Uterus (tissue), 3 donors: ENCODE measurements at regions not wholly inside any gene's neighbourhood (a gene's known extent, or its start where the extent isn't known, plus 50 kb on each side); places are given as distances from the start of the nearest gene placed in this dataset.

ENCODE experiments used
- DNase-seq, 2 donors: peaks; one replicate each; pipeline ENCODE4 v3.0.0-alpha.2; 2019 to 2020
- H3K27ac ChIP-seq, 2 donors: fragments of 200-600 bp; sonication (generic); 1 replicate in 1 of 2; 2 replicates in 1 of 2; pipeline ENCODE4 v1.5.1; 2016 to 2018
- H3K27me3 ChIP-seq, 2 donors: fragments of 200-600 bp; sonication (generic); one replicate each; pipeline ENCODE4 v1.5.1; 2018 to 2019; ENCODE audit warnings: control low read depth in 1 of 2
- H3K36me3 ChIP-seq, 2 donors: fragments of 200-600 bp; sonication (generic); one replicate each; pipeline ENCODE4 v1.5.1; 2019; ENCODE audit warnings: control low read depth in 1 of 2
- H3K4me1 ChIP-seq, 2 donors: fragments of 200-600 bp; sonication (generic); one replicate each; pipeline ENCODE4 v1.5.1; 2018 to 2019; ENCODE audit warnings: control low read depth in 1 of 2
- H3K4me3 ChIP-seq, 2 donors: fragments of 200-600 bp; sonication (generic); 1 replicate in 1 of 2; 2 replicates in 1 of 2; pipeline ENCODE4 v1.5.1; 2018 to 2019; ENCODE audit warnings: mild to moderate bottlenecking in 1 of 2
- H3K9me3 ChIP-seq, 2 donors: fragments of 200-600 bp; sonication (generic); one replicate each; pipeline ENCODE4 v1.5.1; 2019; ENCODE audit warnings: control low read depth in 1 of 2
- CTCF ChIP-seq, 4 experiments: fragments of 200-600 bp in 2 of 4; fragments of 450-650 bp in 2 of 4; sonication (generic) in 2 of 4; IDR thresholded peaks; one replicate each; pipeline ENCODE4 v1.5.1; 2016 to 2019; ENCODE audit warnings: antibody characterized with exemption in 4 of 4, mild to moderate bottlenecking in 2 of 4, moderate library complexity in 1 of 4
- POLR2A ChIP-seq, 2 donors: fragments of 450-650 bp; IDR thresholded peaks; one replicate each; pipeline ENCODE4 v1.6.1; 2016; ENCODE audit warnings: antibody characterized with exemption in 2 of 2, mild to moderate bottlenecking in 1 of 2, moderate library complexity in 1 of 2
- intact Hi-C: fragments of 100-400 bp; cut with DNase I; formaldehyde crosslinking; loops from one replicate; pipeline ENCODE4 v1.15.1; 2023; ENCODE audit warnings: low total_unique reads
- donor health status: DM: yes; HTN: yes; CAD: no.

GRCh38 chr13:86856991-86857390 lies 814.2 kb upstream of the SLITRK5 start:
- H3K36me3 ChIP-seq: no peaks in the 10 kb centered on the region

GRCh38 chr13:86858216-86858615 lies 813.0 kb upstream of the SLITRK5 start:
- Histone ChIP-seq H3K9me3 (no peaks in the 10 kb centered on the region), H3K4me1 (no peaks in the 10 kb centered on the region), H3K27ac (no peak overlapping the region), H3K27me3 (no peaks in the 10 kb centered on the region), H3K36me3 (no peaks in the 10 kb centered on the region), H3K4me3 (no peak overlapping the region)
- intact Hi-C loops: no loop called here
- DNase-seq: no peak
- no peak for TF ChIP-seq POLR2A (IDR thresholded peaks at IDR 0.05)
- TF ChIP-seq CTCF (IDR thresholded peaks at IDR 0.05): no peak

More at GRCh38 chr13:86856991-86857390, 814.2 kb upstream of the SLITRK5 start:
- intact Hi-C loops: no loop called here
- Histone ChIP-seq H3K27ac (no peak overlapping the region), H3K4me3 (no peak overlapping the region), H3K9me3 (no peaks in the 10 kb centered on the region), H3K27me3 (no peaks in the 10 kb centered on the region), H3K4me1 (no peaks in the 10 kb centered on the region)
- TF ChIP-seq CTCF (IDR thresholded peaks at IDR 0.05) (no peak), POLR2A (IDR thresholded peaks at IDR 0.05) (no peak)
- DNase-seq: no peak

DNA sequence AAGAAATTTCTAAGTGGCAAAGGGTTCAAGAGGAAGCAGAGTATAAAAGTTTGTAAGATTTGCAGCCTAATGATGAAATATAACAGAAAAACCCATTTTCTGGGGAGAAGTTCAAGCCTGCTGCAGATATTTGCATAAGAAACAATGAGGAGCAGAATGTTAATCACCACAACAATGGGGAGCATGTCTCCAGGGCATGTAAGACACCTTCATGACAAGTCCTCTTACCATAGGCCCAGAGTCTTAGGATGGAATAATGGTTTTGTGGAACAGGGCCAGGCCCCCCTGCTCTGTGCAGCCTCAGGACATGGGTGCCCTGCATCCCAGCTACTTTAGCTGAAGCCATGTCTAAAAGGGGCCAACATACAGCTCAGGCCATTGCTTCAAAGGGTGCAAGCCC lies 809.0 kb upstream of the SLITRK5 start:
- no peak for DNase-seq
- Histone ChIP-seq H3K27me3 (no peaks in the 10 kb centered on the region), H3K9me3 (no peaks in the 10 kb centered on the region), H3K27ac (no peak overlapping the region), H3K4me1 (no peaks in the 10 kb centered on the region), H3K4me3 (no peak overlapping the region), H3K36me3 (no peaks in the 10 kb centered on the region)
- TF ChIP-seq POLR2A (IDR thresholded peaks at IDR 0.05): no peak
- TF ChIP-seq CTCF (IDR thresholded peaks at IDR 0.05): no peak
- intact Hi-C loops: no loop called here

DNA sequence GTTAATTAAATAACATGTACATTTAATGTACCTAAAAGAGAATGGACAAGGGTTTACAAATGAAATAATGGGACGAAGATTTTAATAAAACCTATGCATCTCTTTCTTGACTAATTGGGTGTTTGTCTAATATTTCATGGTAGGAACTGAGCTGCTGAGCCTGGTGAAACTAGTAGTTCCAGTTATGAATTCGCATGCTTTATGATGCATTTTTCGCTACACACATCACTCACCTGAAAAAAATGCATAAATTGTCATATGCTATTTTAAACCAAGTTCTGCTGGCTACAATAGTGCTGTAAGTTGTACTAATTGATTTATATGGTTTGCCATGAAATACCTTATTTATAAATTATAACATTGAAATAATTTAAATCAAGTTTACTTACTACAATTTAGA lies 806.8 kb upstream of the SLITRK5 start:
- Histone ChIP-seq H3K27ac (no peak overlapping the region), H3K9me3 (no peaks in the 10 kb centered on the region), H3K4me1 (no peaks in the 10 kb centered on the region), H3K27me3 (no peaks in the 10 kb centered on the region), H3K4me3 (no peak overlapping the region), H3K36me3 (no peaks in the 10 kb centered on the region)
- TF ChIP-seq POLR2A (IDR thresholded peaks at IDR 0.05) (no peak), CTCF (IDR thresholded peaks at IDR 0.05) (no peak)
- intact Hi-C loops: no loop called here
- no peak for DNase-seq

DNA sequence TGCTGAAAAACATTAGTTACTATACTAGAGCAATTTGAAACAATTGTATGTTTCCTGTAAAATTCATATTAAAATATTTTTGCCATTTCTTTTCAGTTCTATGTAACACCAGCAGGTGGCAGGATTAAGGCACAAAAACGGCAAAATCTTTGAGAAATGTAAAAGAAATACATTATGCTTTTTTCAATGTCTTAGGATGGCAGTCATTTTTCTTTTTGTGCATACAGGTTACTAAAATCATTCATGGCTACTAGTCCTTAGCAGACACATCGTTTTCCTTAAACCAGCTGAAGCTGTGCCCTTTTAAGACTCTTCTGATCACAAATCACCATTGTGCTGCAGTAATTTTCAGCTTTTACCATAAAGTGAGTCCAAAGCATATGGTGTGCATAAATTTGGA lies 800.7 kb upstream of the SLITRK5 start:
- Histone ChIP-seq H3K4me1 (no peaks in the 10 kb centered on the region), H3K36me3 (no peaks in the 10 kb centered on the region), H3K4me3 (no peak overlapping the region), H3K9me3 (no peaks in the 10 kb centered on the region), H3K27ac (no peak overlapping the region), H3K27me3 (no peaks in the 10 kb centered on the region)
- TF ChIP-seq POLR2A (IDR thresholded peaks at IDR 0.05) (no peak), CTCF (IDR thresholded peaks at IDR 0.05) (no peak)
- DNase-seq: no peak
- intact Hi-C loops: no loop called here
